Stimulated activated CD8-positive, alpha-beta memory T cell treated with anti-CD3 and anti-CD28 coated beads, Interleukin-7, amount 100 ng/mL, for 1 hour (primary cell): ENCODE measurements at regions not wholly inside any gene's neighbourhood (a gene's known extent, or its start where the extent isn't known, plus 50 kb on each side); places are given as distances from the start of the nearest gene placed in this dataset.
"Not testable (repeated sequence)": the region's sequence is repeated elsewhere in the genome, so short reads cannot be mapped to it uniquely, and the experiment has no call there.

Source experiments
- DNase-seq, 2 donors: peaks; one replicate each; pipeline ENCODE4 v3.0.0-alpha.2; 2020; ENCODE audit warnings: low read depth in 2 of 2

DNA sequence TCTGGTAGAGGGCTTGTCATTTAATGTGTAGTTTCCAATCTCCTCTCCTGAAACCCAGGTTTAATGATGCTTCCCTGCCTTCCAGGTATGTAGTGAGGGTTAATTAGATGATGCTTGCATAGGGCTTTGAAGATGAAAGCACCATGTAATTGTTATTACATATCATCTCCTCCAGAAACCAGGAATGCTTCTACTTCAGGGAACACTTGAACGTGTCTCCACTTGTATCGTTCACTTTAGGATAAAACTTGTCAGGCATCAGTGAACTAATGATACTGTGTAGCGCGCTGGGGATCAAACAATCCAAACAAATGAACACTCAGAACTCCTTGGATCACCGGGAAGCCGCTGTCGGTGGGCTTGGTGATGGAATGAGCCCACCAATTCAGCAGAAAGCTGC is 260.9 kb upstream of the FZD8 start:
- DNase-seq = no peak

DNA sequence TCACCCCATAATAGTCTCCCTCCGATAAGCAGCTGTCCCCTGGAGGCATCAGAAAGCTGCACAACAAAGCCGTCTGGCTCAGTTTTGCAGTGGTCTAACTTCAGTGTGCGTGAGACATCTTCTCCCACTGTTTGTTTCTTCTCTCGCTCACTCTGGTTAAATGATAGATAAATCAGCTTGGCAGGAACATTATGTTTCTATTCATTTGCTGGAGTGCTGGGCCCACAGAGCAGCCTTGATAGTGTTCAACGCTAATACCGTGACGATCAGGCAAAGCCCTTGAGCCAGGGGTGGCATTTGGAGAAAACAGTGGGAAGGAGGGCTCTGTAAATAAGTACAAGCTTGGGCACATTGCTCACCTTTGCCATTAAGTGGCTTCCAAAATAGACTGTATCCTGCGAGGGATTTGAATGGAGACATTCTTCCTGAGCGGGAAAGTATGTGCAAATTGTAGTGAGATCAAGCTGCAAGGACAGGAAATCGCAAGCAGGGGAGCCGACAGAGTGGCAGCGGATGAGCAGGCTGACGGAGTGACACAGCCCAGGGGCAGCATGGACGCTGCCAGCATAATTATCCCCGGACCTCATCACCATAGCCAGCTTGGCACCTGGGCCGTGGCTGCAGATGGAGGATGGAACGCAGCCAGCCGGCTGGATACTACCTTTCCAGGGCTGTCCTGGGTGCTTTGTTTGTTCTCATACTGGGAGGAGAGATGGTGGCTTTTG is 256.8 kb upstream of the FZD8 start:
- DNase-seq = no peak

DNA sequence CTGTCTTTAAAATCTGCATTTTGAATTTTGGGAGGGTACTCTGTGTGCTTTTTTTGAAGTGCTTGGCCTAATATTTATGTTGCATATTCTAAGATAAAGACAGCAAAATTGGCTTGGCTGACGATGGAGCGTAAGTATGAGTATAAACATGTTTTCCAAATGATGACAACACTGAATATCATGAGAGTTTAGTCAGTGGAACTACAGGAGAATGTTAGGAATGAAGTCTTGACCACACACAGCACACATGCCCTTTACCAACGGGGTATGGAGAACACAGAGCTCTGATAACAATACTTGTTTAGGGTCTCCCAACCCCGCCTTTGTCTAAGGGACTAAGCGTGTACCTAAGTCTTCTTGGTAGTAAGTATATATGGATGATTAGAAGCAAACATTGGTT is 253.9 kb upstream of the FZD8 start:
- no peak for DNase-seq

DNA sequence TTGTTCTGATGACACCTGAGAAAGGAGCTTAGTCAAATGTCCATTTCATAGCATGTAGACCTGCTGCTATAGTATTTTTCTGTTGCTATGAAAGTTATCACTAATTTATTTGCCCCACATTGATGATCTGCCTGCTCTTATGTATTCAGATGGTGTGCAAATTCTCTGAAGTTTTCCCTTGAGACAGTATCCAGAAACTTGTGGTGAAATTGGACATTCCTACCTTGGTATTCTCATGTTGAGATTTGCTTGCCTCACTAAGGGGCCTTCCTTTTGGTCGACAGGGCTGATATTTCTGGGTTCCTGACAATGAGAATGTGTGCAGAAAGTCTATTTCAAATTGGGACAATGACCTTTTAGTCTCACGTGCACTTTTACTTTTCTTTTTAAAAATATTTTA is 253.2 kb upstream of the FZD8 start:
- DNase-seq = no peak

DNA sequence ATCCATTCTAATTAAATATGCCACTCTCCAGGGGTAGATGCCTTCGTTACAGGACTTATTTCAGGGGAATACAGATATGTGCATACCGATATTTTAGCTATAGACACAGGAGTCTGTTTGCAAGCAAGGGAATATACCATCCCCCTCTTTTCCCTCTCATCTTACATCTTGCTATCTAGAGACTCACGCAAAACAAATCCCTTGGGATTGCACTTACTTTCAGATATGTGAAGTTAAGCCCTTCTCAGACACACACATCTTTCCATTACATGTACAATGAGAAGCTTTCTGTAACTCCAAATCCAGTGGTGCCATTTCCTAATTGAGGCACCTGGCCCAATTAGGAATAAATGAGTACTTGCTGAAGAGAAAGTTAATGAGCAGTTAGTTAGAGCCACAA is 250.4 kb upstream of the FZD8 start:
- no peak for DNase-seq

DNA sequence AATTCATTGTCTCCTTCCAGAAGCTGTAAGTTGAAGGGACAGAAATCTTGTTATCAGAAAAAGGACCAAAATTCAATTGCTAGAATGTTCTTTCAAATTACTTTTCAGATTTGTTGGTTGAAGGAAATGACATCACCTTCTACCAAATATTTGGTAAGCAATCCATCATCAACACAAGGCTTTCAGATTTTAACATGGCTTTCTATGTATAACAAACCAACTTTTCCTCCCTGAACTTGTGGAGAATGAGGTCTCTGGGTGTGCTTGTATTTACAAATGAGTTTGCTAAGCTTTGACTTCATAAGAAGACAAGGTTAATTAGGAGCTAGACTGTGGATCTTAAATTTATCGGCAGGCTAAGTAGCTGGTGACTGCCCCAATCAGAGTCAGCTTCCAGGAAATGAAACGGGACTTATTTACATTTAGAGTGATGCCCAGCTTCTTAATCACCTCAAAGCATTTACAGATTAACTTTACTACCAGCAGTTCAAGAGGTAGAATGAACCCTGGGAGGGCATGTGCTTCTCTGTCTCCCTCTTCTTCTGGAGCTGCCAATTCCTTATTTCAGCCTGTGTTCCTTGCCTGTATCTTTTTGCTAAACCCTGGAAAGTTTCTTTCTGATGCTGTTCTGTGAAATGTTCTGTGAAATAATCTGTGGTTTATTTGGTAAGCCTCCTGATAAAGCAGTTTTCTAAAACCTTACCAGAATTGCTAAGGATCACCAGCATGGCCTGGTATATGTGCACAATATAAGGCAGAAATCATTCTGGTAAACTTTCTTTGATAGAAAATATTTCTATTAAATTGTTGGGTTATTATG is 248.8 kb upstream of the FZD8 start:
- DNase-seq = no peak

DNA sequence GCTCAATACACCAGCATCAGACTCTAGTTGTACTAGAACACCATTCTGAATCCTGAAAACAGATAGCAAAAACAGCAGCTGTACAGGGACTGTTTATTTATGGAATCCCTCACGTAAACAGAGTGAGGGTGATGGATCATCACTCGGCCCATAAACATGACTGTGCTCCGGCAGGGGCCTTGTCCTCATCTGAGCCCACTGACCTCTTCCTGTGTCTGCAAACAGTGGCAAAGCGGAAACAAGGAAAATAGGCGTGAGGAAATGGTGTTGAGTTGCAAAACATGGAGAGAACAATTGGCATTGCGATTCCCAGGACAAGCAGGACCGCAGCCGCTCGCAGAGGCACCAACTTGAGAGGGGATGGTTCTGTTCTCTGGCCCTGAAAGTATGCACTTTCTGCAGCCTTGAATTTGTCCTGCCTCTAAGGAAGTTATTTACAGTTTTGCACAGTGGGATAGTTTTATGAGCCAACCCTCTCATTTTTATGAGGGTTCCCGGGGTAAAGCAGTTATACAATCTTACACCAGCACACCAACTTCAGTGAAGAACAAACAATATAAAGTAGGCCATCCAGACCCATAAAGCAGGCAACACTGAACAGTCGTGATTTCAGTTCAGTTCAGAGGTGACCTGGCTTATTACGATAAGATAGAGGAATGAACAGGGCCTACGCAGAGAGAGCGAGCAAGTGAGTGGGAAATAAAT is 248.0 kb upstream of the FZD8 start:
- DNase-seq = no peak

DNA sequence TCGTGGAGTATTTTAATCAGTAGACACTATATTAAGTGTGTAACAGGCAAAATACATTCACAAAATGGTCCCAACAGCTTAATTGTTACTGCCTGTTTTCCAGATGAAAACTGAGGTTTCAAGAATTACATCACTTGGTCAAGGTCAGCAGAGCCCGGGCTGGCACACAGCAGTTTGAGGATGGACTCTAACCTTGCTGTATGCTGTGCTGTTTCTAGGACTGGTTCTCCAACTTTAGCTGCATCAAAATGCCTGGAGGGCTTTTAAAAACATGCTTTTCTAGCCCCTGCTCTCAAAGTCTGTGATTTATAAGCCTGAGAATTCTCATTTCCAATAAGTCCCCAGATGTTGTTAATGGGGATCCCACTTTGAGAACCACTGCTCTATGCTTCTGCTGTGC is 247.1 kb upstream of the FZD8 start:
- no peak for DNase-seq

DNA sequence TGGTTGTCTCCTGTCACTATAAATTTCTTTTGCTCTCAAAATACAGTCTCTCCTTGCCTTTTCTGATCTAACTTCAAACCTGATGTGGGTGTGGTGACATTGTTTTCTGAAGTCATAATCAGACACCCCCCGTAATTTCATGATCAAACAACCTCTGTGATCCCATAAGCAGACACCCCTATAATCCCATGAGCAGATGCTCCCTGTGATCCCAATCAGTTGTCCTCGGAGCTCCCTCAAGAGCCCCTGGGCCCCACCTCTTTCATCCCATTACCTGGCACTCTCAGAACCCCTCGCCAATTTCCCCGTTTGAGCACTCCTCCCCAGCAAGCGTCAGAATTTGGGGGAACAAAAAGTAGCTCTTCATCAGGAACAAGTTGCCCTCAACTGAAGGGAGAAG is 246.3 kb upstream of the FZD8 start:
- no peak for DNase-seq

DNA sequence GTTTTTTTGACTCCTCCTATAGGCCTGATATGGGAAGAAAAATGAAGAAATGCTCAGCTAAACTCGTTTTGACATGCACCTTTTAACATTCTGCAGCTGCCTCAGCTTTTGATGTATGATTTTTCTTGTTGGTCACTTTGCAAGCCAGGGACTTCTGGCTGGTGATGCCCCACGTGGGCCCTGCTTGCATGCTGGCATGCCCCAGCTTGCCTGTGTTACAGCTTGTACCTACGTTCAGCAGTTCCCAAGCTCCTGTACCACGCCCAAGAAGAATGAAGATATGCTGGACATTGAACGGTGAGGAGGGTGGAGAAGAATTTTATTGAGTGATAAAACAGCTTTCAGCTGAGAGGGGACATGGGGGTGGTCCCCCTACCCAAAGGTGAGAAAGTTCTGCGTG is 245.6 kb upstream of the FZD8 start:
- no peak for DNase-seq

DNA sequence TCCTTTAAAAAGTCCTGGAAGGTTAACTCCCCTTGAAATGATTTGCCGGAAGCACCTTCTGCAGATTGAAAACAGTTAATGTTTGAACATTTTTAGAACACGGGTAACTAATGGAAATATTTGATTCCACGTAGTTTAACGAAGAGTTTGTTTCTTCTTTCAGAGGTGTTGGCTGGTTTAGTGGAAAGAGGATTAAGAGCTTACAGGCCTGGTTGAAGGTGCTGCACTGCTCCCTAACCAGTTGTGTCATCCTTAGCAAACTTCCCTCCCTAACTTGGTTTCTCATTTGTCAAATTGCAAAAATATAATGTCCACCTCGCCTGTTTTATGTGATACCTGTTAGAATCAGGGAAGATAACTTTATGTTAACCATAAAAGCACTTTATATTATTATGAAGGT is 243.0 kb upstream of the FZD8 start:
- DNase-seq = no peak

DNA sequence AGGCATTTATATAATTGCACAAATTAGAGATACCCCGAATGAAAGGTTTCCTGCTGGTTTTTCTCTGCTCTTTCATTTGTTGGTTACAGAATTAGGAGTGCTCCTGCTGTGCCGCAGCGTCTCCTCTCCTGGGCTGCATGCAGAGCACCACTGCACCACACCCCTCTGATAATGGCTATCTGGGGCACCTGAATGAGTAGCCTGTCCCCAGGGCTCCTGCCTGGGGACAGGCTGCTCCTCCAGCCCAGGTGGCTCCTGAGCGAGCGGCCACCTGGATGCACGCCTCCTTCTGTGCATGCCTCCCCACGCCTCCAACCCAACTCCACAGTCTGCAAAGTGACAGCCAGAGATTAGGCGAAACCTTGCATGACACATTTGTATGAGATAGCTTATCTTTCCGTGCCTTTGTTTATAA is 242.6 kb upstream of the FZD8 start:
- no peak for DNase-seq

DNA sequence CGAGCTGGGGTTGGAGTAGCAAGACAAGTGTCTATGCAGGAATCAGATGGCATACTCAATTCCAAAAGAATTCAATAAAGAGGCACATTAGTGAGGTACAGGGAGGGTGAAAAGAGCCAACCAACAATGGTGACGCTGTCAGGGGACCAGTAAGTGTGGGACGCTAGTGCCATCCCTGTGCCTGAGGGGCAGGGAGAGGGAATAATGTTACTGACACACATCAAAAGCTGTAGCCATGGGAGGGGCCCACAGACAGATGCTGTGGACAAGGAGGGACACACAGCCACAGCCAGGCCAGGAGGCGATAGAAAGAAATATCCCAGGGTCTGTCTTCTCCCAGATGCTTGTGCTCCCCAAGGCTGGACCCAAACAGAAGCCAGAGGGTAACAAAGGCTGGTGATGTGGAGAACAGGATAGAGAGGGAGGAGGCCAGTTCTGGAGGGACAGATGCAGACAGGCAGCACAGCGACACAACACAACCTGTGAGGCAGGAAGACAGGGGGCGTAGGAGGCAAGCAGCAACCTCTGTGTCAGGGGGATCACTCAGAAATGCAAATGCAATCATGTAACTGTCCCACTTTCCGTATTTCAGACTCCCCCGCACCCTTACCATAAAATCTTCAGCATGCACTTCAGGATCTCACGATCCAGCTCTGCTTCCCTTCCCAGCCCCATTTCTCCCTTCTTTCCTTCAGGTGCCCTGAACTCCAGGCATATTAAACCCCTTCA is 240.5 kb upstream of the FZD8 start:
- no peak for DNase-seq

DNA sequence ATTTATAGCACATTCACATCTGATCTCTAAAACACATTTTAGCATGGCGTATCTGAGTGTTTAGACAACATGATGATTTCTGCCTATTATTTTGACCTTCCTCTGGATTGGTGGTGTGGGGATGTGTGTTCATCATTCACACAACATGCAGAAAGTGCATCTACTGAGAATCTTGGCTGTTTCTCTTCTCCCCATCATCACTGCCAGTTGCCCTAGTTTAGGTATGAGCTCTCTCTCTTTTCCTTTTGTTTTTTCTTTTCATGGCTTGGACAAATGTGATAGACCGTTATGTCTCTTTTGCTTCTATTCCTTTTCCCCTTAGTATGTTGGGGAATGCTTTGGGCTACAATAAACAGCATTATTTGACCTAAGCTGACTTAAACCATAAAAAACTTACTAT is 239.2 kb upstream of the FZD8 start:
- DNase-seq = no peak

DNA sequence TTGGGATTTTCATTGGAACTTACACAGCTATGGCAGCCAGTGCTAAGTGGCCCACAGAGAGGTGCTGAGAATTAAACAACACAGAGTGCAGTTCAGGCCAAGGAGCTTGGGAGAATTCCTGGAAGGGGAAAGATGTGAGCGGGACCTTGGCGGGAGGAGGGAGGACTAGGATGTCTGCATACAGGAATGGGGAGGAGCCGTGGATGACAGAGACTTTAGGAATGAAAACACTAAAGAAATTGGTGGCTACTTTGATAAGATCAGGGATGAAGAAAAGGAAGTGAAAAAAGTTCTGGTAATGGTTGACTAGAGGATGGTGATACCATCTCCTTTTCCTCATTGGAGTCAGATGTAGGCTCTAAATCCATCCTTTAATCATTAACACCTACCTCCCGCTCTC is 234.2 kb upstream of the FZD8 start:
- DNase-seq = no peak

DNA sequence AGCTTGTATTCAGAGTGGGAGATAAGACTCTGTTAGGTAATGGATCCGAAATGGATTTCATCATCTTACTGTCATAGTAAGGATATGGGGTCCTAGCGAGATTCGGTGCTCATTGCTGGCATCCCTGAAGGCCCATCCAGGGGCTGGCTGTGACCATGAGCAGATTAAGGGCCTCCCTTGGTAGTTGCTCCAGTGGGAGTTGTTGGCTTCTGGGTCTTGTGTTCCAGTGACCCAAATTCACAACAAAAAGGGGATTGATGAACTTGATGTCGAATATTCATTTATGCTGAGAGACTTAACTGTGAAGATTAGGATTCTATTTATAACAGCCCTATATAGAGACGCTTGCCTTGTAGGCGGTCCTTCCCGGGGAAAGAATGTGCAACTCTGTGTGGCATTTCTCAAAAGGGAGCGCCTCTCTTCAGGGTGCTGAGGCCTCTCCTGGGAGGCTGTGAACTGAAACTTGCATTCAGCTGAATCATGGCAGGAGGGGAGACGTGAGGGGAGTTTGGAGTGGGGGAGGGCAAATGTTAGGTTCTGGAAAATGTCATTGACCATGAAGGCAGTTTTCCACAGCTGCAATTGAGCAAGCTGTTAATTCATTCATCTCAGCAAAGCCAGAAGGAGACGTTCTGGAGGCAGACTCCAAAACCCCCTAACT is 233.1 kb upstream of the FZD8 start:
- DNase-seq = no peak

DNA sequence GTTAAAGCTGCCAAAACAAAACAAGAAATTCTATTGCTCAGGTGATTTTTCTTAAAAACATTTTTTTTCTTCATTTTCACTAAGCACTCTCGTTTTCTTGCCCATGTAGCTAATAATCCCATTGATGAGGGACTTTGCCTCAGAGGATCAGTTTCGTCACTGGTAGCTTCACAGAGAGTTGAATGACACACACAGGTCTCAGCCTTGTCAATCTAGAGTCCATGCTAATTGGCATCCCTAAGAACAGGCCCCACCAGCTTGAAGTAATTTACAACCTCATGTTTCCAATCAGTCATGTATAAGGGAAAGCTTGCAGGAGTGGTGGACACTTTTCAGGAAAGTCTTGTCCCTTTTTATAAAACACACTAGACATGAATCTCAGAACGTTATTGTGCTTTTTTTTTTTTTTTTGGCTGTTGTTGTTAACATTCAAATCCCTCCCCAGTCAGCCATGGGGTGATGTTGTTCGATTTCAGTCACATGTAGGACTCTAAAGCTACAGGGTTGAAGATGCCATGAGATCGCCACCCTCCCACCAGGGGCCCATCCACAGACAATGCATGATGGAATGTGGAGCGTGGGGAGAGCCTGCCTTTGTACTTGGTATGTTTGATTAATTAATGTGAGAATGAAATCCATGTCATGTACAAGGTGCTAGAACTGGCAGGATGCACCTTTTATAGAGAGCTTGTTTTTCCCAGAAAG is 232.4 kb upstream of the FZD8 start:
- no peak for DNase-seq

DNA sequence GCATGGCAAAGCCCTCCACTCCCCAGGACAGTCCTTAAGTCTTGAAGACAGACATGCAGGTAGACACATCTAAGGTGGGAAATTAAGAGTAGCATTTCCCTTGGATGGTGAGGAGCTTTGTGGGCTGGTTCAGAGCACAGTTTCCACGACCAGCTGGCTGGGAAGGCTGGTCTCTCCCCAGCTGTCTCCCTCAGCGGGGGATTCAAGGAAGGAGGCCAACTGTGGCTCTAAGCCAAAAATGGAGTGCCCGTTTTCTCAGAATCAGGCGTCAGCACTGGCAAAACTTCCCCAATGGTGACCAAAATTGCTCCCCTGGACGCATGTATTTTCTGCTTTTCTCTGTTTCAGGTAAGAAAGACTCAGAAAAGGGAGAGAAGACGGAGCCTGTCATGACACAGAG is 230.6 kb upstream of the FZD8 start:
- no peak for DNase-seq

DNA sequence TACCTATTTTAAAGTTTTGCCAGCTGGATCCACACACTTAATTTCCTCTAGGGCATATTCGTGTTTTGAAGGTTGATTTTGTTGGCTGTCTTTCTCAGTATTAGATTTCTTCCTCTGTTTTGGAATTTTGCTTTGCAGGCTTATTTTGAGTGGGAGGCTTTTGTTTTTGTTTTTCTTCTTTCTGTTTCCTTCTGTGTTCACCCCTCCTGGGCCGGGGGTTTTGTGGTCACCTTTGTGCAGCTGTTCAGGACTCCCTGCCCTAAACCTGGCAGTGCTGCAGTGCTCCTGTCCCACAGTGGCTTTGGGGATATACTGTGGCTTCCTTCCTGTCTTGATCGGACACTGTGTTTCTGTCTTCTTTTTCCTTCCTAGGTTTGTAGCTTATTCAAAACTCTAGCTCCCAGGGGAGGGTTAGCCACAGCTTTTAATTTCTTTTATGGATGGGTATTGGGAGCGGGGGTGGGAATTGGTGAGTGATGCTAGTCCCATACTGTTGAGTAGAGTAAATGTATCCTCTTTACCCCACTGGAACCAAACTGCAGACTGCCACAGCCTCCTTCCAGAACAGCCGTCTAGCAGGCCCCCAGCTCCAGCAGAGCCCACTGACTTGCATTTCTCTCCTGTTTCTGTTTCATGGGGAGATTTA is 228.7 kb upstream of the FZD8 start:
- DNase-seq = no peak

DNA sequence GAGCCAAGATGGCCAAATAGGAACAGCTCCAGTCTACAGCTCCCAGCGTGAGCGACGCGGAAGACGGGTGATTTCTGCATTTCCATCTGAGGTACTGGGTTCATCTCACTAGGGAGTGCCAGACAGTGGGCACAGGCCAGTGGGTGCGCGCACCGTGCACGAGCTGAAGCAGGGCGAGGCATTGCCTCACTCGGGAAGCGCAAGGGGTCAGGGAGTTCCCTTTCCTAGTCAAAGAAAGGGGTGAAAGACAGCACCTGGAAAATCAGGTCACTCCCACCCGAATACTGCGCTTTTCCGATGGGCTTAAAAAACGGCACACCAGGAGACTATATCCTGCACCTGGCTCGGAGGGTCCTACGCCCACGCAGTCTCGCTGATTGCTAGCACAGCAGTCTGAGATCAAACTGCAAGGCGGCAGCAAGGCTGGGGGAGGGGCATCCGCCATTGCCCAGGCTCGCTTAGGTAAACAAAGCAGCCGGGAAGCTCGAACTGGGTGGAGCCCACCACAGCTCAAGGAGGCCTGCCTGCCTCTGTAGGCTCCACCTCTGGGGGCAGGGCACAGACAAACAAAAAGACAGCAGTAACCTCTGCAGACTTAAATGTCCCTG is 216.7 kb upstream of the FZD8 start:
- not testable (repeated sequence) for DNase-seq
